Endothelial cell of umbilical vein (primary cell): ENCODE measurements at regions not wholly inside any gene's neighbourhood (a gene's known extent, or its start where the extent isn't known, plus 50 kb on each side); places are given as distances from the start of the nearest gene placed in this dataset.

ENCODE experiments used
- BruUV-seq: library from RNA; stranded (reverse); fragments of 400-500 nt; replicated peaks from 2 replicates; lab custom pipeline; 2021; lab: Mats Ljungman, UMichigan
- CTCF ChIA-PET: fragments of 300-600, 350-600 bp; sonication (Branson Sonifier 250); formaldehyde crosslinking; loops from one replicate; lab custom pipeline; 2021; ENCODE audit warnings: antibody characterized with exemption, inconsistent platforms; lab: Charles Lee
- POLR2A ChIA-PET: fragments of 300-600, 350-600 bp; sonication (Branson Sonifier 250); formaldehyde crosslinking; loops from one replicate; lab custom pipeline; 2021; ENCODE audit warnings: antibody characterized with exemption, inconsistent platforms; lab: Charles Lee
- DNase-seq: peaks from one replicate; pipeline ENCODE4 v3.0.0-alpha.2; 2011; ENCODE audit warnings: low read depth, low spot score
- FAIRE-seq: peaks from 2 replicates; lab custom pipeline; 2011; peaks lifted over from hg19 to GRCh38; lab: Jason Lieb, UNC
- H2AFZ ChIP-seq: 2 replicates; pipeline ENCODE4 v1.6.0; 2012; ENCODE audit warnings: low read depth, low read length, control low read depth, inconsistent platforms
- H3K27ac ChIP-seq: 2 replicates; pipeline ENCODE4 v1.5.1; 2011; ENCODE audit warnings: low read depth, mild to moderate bottlenecking, control low read depth, low read length, moderate library complexity; ENCODE audit not compliant: insufficient read depth
- H3K27me3 ChIP-seq, 2 experiments: 2 replicates each; pipeline versions ENCODE4 v1.6.0 to v1.6.1; 2011; ENCODE audit warnings: low read length in 2 of 2, mixed read lengths in 1 of 2; ENCODE audit not compliant: control insufficient read depth in 2 of 2, insufficient read depth in 2 of 2
- H3K36me3 ChIP-seq, 2 experiments: 2 replicates in 1 of 2; 3 replicates in 1 of 2; pipeline ENCODE4 v1.5.1; 2011; ENCODE audit warnings: low read length in 2 of 2, mild to moderate bottlenecking in 1 of 2, moderate library complexity in 1 of 2; ENCODE audit not compliant: control insufficient read depth in 2 of 2, insufficient read depth in 2 of 2; ENCODE audit errors: extremely low read depth in 1 of 2
- H3K4me1 ChIP-seq: 3 replicates; pipeline ENCODE4 v1.5.1; 2011; ENCODE audit warnings: mild to moderate bottlenecking, low read length; ENCODE audit not compliant: control insufficient read depth, insufficient read depth; ENCODE audit errors: extremely low read depth
- H3K4me2 ChIP-seq: 2 replicates; pipeline ENCODE4 v1.6.1; 2011; ENCODE audit warnings: low read length, control low read depth, mixed read lengths; ENCODE audit not compliant: insufficient read depth
- H3K4me3 ChIP-seq, 3 experiments: fragments of 200-600 bp in 1 of 3; sonication (generic), shearing (Covaris generic) in 1 of 3; replicated peaks in 1 of 3; 2 replicates each; pipeline ENCODE4 v1.5.1; 2011 to 2016; ENCODE audit warnings: control low read depth in 3 of 3, low read length in 3 of 3, mild to moderate bottlenecking in 2 of 3, inconsistent platforms in 1 of 3, low read depth in 1 of 3, moderate library complexity in 1 of 3; ENCODE audit not compliant: insufficient read depth in 1 of 3
- H3K79me2 ChIP-seq: 2 replicates; pipeline ENCODE4 v1.6.0; 2012; ENCODE audit warnings: low read length, inconsistent platforms; ENCODE audit not compliant: control insufficient read depth, insufficient read depth
- H3K9ac ChIP-seq: replicated peaks from 2 replicates; pipeline ENCODE3; 2011; ENCODE audit warnings: low read length, control low read depth; ENCODE audit not compliant: insufficient read depth; ENCODE audit errors: extremely low read depth
- H3K9me1 ChIP-seq: replicated peaks from 3 replicates; pipeline ENCODE4 v1.6.0; 2011; ENCODE audit warnings: mild to moderate bottlenecking, low read length; ENCODE audit not compliant: control insufficient read depth, insufficient read depth; ENCODE audit errors: extremely low read depth
- H3K9me3 ChIP-seq: replicated peaks from 2 replicates; pipeline ENCODE4 v1.5.1; 2012; ENCODE audit warnings: low read length, inconsistent platforms; ENCODE audit not compliant: control insufficient read depth, insufficient read depth
- H4K20me1 ChIP-seq: replicated peaks from 2 replicates; pipeline ENCODE3; 2011; ENCODE audit warnings: mild to moderate bottlenecking, low read length; ENCODE audit not compliant: control insufficient read depth, insufficient read depth; ENCODE audit errors: extremely low read depth
- EZH2 ChIP-seq: IDR thresholded peaks from 2 replicates; pipeline ENCODE4 v1.6.1; 2012; ENCODE audit warnings: borderline replicate concordance, low read depth, mild to moderate bottlenecking, moderate library complexity, low read length, inconsistent platforms; ENCODE audit not compliant: severe bottlenecking
- FOS ChIP-seq: IDR thresholded peaks from 2 replicates; pipeline ENCODE4 v1.6.1; 2011; ENCODE audit warnings: mild to moderate bottlenecking, low read length, moderate library complexity, borderline replicate concordance; ENCODE audit not compliant: insufficient read depth
- GATA2 ChIP-seq: IDR thresholded peaks from 2 replicates; pipeline ENCODE4 v1.7.0; 2011; ENCODE audit warnings: low read depth, mild to moderate bottlenecking, moderate library complexity, mixed read lengths, low read length; ENCODE audit not compliant: insufficient read length, insufficient read depth
- JUN ChIP-seq: IDR thresholded peaks from 2 replicates; pipeline ENCODE4 v1.6.1; 2011; ENCODE audit warnings: borderline replicate concordance, low read depth; ENCODE audit not compliant: insufficient read length, insufficient read depth
- MYC ChIP-seq: IDR thresholded peaks from one replicate; pipeline ENCODE4 v1.6.1; 2011; ENCODE audit warnings: mild to moderate bottlenecking, low read depth, low read length
- POLR2A ChIP-seq: IDR thresholded peaks from 2 replicates; pipeline ENCODE4 v1.6.1; 2012; ENCODE audit warnings: low read depth, mild to moderate bottlenecking, control low read depth, low read length
- POLR2AphosphoS5 ChIP-seq: IDR thresholded peaks from 2 replicates; pipeline ENCODE4 v1.6.1; 2012; ENCODE audit warnings: low read depth, mild to moderate bottlenecking, control low read depth, low read length, moderate library complexity; ENCODE audit not compliant: insufficient read depth
- dilution Hi-C: fragments of 300-500 bp; cut with MboI; formaldehyde crosslinking; loops from one replicate; pipeline ENCODE4 v1.15.0; 2019; ENCODE audit warnings: low sequenced_read_pairs; ENCODE audit not compliant: extremely low pct_ligation_motif_present
- intact Hi-C: fragments of 100-400 bp; cut with micrococcal nuclease; formaldehyde crosslinking; loops from one replicate; pipeline ENCODE4 v1.10.0; 2022
- TF ChIP-seq, protein P1 (sequence below): IDR thresholded peaks from 2 replicates; pipeline ENCODE4 v1.6.1; 2011; ENCODE audit not compliant: insufficient read depth, insufficient read length
- TF ChIP-seq, protein P2 (sequence below), 2 donors: IDR thresholded peaks; 1 replicate in 1 of 2; 2 replicates in 1 of 2; pipeline ENCODE4 v1.5.1; 2011; ENCODE audit warnings: low read length in 2 of 2, mild to moderate bottlenecking in 2 of 2, moderate library complexity in 2 of 2, control low read depth in 1 of 2, inconsistent platforms in 1 of 2, low read depth in 1 of 2; ENCODE audit not compliant: insufficient read depth in 1 of 2; ENCODE audit errors: extremely low read depth in 1 of 2

DNA sequence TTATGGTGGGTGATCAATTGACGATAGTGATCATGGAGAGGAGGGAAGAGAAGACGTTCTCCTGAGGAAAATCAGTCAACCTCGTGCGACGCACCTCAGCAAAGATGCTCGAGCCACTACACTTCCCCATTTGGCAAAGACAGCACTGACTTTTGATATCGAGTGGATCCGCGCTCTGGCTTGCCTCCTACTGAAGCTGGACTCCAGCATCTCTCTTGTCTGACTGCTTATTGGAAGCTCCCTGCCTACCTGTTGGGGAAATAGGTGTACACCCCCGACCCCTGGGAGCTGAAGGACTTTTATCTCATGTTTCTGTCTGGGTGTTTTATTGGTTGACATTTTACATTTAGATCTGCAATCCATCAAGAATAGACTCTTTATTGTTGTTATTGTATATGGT, 476.8 kb upstream of the B3GAT1 start:
- POLR2A ChIA-PET = no interaction called here
- no peak for FAIRE-seq
- Histone ChIP-seq H3K4me1 (no peaks in the 10 kb centered on the region), H3K36me3 (no peaks in the 10 kb centered on the region), H3K27me3 (no peaks in the 10 kb centered on the region), H3K4me3 (no peak overlapping the region), H3K9ac (no peak overlapping the region), H2AFZ (no peak overlapping the region), H3K9me1 (no peaks in the 10 kb centered on the region), H3K79me2 (no peaks in the 10 kb centered on the region), H4K20me1 (no peaks in the 10 kb centered on the region), H3K4me2 (no peak overlapping the region), H3K9me3 (no peaks in the 10 kb centered on the region), H3K27ac (no peak overlapping the region)
- CTCF ChIA-PET = no interaction called here
- dilution Hi-C loops (no loop called here), intact Hi-C loops (no loop called here)
- DNase-seq = no peak
- TF ChIP-seq, protein P1, sequence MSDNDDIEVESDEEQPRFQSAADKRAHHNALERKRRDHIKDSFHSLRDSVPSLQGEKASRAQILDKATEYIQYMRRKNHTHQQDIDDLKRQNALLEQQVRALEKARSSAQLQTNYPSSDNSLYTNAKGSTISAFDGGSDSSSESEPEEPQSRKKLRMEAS = no peak
- TF ChIP-seq GATA2 = no peak
- no peak for TF ChIP-seq FOS
- no peak for TF ChIP-seq POLR2AphosphoS5
- TF ChIP-seq, protein P2, sequence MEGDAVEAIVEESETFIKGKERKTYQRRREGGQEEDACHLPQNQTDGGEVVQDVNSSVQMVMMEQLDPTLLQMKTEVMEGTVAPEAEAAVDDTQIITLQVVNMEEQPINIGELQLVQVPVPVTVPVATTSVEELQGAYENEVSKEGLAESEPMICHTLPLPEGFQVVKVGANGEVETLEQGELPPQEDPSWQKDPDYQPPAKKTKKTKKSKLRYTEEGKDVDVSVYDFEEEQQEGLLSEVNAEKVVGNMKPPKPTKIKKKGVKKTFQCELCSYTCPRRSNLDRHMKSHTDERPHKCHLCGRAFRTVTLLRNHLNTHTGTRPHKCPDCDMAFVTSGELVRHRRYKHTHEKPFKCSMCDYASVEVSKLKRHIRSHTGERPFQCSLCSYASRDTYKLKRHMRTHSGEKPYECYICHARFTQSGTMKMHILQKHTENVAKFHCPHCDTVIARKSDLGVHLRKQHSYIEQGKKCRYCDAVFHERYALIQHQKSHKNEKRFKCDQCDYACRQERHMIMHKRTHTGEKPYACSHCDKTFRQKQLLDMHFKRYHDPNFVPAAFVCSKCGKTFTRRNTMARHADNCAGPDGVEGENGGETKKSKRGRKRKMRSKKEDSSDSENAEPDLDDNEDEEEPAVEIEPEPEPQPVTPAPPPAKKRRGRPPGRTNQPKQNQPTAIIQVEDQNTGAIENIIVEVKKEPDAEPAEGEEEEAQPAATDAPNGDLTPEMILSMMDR (IDR thresholded peaks at IDR 0.05; ENCODE audit: extremely low read depth in 1 of 2, insufficient read depth in 1 of 2, low read depth in 1 of 2, low read length in 2 of 2) = no peak
- TF ChIP-seq EZH2 = no peak
- no peak for TF ChIP-seq MYC
- TF ChIP-seq POLR2A = no peak
- TF ChIP-seq JUN = no peak
- no TSS peak for BruUV-seq
